GM21723 (cell line): ENCODE measurements at regions not wholly inside any gene's neighbourhood (a gene's known extent, or its start where the extent isn't known, plus 50 kb on each side); places are given as distances from the start of the nearest gene placed in this dataset.
"Not testable (repeated sequence)": the region's sequence is repeated elsewhere in the genome, so short reads cannot be mapped to it uniquely, and the experiment has no call there.

Experiments
- ATAC-seq: cut with Tn5 transposase; IDR thresholded peaks from one replicate; pipeline ENCODE4 v1.9.1; 2021; ENCODE audit warnings: mild to moderate bottlenecking, moderate library complexity; ENCODE audit not compliant: unreplicated experiment

GRCh38 chr4:124070688-124071484, 641.6 kb downstream of the ANKRD50 start:
- no peak for ATAC-seq

DNA sequence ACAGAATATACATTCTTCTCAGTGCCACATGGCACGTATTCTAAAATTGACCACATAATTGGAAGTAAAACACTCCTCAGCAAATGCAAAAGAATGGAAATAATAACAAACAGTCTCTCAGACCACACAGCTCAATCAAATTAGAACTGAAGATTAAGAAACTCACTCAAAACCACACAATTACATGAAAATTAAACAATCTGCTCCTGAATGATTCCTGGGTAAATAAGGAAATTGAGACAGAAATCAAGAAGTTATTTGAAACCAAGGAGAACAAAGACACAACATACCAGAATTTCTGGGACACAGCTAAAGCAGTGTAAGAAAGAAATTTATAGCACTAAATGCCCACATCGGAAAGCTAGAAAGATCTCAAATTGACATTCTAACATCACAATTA, 637.3 kb downstream of the ANKRD50 start:
- ATAC-seq, result not testable (repeated sequence)

DNA sequence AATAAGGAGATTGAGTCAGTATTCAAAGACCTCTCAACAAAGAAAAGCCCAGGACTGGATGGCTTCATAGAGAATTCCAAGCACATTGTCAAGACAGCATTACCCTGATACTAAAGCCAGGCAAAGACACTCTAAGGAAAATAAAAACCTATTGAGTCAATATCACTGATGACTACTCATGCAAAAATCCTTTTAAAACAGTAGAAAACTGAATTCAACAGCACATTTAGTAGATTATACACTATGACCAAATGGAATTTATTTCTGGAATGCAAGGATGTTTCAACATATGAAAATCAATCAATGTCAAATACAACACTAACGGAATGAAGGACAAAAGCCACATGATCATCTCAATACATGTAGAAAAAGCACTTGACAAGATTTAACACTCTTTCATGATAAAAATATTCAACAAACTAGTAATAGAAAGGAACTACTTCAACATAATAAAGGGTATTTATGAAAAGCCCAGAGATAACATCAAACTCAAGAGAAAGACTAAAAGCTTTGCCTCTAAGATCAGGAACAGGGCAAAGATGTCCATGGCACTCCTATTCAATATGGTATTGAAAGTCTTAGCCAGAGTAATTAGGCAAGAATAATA, 633.3 kb downstream of the ANKRD50 start:
- no peak for ATAC-seq

- ATAC-seq, result no peak
Observed at GRCh38 chr4:124083711-124084110, 628.8 kb downstream of the ANKRD50 start.

DNA sequence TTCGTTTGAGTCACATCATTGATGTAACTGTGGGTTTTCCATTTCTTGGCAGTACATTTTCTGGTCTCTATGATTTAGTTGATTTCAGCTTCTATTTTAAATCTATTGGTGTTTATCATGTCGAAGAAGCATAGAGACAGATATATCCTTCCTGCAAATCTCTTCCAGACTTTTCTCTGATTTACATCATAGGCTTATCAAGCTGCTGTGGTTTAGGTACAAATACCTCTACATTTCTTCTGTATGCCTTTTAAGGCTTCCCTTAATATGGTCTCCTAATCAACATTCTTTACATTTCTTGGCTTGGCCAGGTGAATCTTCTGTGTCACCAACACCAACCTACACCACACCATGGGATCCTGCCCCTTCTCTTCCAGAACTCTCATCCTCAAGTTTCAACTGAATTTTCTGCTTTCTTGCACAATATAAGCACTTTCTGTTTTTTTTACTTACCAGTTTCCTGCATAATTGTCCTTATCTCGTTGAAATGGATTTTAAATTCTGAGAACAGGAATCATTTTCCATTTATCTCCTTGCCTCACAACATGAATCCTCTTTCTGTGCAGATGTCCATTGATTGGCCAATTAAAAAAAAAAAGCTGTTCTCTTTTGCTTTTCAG, 626.9 kb downstream of the ANKRD50 start:
- no peak for ATAC-seq

DNA sequence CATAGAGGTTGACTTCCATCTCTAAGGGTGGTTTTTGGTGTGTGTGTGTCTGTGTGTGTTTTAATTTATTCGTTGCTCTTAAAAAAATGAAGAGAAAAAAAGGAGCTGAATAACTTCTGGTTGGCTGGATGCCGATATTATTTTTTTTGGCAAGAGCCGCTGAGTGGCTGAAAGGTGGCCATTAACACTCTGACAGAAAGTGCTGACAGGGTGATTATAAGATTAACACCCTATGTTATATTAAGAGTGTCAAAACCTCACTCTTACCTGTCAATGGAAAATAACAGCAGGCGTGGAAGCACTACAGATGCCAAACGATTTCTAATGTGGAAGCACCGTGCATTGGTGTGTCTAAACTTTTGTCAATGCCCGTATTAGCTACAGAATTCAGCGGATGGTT, 622.5 kb downstream of the ANKRD50 start:
- no peak for ATAC-seq

DNA sequence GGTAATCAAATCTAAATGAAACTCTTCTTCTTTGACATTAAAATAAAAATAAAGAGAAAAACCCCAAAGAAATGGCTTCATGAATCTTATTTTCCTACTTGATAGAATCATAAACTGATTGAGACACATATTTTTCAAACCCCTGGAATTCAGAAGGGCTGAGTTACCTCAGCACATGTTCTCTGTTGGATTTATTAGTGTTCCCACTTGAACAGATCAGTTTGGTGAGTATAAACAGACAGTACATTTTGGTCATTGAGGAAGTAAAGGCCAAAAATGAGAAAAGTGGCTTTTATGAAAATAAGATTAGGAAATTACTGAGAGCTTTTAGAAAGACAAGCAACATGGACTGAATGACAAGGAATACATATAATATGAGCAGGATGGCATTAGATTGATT, 620.4 kb downstream of the ANKRD50 start:
- ATAC-seq, result no peak

GRCh38 chr4:124092541-124092984, 620.0 kb downstream of the ANKRD50 start:
- ATAC-seq, result no peak

- no peak for ATAC-seq
Observed at GRCh38 chr4:124095621-124096020, 616.9 kb downstream of the ANKRD50 start.

DNA sequence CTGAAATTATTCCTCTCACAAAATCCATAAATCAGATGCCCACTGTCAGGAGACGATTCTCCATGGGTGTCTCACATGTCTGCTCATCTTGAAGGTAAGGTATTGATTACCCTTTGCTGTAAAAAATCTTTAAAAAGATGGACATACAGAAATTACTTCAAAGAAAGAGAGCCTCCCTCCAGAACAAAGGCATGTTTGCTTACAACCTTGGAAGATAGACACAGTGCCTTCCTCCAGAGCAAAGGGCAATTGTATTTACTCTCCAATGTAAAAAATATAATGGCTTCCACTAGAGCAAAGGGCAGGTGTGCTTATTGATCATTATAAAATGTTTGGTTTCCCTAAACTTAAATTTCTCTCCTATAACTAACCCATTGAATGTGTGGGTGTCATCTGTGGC, 616.2 kb downstream of the ANKRD50 start:
- ATAC-seq, result no peak

DNA sequence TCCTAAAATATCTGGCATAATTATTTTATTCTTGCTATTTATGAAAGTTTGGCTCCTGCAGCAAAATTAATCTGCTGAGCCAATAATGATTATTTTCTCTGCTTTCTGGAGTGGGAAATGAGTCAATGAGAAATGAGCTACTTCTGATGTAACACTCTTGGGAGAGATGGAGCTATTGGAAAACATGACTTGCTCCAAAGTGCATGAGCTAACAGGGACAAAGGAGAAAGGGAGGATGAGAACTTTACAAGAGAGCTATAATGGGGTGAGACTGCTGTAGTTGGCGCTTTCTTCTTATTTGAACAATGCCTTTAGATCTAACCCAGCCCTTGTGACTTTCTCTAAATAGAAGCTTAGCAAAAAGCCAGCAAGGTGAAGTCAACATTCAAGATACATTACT, 615.1 kb downstream of the ANKRD50 start:
- ATAC-seq, result no peak

- ATAC-seq, result no peak
Observed at GRCh38 chr4:124104101-124104500, 608.4 kb downstream of the ANKRD50 start.

- ATAC-seq, result no peak
Observed at GRCh38 chr4:124104628-124105027, 607.9 kb downstream of the ANKRD50 start.

DNA sequence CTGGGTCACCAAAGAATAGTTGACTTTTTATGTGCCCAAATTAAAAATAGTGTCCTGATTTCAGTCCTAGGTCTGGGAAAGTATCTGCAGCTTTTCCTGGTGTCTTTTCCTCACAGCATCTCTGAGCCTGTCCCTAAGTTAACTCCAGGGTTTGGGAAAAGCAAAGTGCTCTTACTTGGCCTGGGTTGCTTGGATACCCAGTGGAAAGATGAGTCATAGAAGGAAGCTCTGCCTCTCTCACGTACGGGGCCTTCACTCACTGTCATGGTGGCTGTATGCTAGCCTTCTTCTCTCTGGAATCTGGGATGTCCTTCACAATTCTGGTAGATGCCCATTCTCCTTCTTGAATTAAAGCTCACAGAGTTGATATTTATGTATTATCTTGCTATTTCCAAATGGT, 607.3 kb downstream of the ANKRD50 start:
- no peak for ATAC-seq

GRCh38 chr4:124111411-124111810, 601.1 kb downstream of the ANKRD50 start:
- ATAC-seq, result no peak

DNA sequence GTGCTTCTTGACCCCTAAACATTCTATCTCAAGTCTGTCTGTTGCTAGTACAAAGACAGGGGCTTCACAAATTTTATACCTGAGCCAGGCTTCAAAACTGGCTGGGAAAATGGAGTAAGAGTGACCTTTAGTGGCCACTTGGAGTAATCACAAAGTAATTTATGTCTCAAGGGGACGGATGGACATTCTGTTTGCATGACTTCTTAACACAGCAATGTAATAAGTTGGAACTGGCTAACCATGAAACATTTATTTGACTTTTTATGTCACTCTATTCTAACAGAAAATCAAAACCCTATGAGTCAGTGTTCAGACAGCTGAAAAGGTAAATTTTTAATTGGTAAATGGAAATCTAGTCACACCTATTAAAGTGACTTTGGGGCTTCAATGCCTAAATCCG, 600.6 kb downstream of the ANKRD50 start:
- ATAC-seq, result peak; percentile 72

GRCh38 chr4:124118061-124118460, 594.5 kb downstream of the ANKRD50 start:
- ATAC-seq, result no peak

GRCh38 chr4:124121461-124121971, 591.0 kb downstream of the ANKRD50 start:
- no peak for ATAC-seq

DNA sequence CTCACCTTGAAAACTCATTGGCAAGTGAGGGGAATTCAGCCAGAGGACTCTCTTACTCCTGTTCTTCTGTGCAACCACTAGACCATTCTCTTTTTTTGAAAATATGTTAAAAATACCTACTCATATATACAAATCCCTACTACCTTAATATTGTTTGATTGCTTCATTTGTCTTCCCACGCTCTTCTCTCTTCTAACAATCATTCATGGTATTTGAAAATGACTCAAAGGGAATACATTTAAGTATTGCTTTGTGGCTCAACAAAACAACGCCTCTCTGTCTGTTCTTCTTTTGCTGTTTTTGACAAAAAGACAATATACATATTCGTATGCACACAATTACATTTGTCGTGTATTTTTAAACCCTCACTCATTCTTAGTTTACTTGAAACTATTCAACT, 589.4 kb downstream of the ANKRD50 start:
- ATAC-seq, result no peak

DNA sequence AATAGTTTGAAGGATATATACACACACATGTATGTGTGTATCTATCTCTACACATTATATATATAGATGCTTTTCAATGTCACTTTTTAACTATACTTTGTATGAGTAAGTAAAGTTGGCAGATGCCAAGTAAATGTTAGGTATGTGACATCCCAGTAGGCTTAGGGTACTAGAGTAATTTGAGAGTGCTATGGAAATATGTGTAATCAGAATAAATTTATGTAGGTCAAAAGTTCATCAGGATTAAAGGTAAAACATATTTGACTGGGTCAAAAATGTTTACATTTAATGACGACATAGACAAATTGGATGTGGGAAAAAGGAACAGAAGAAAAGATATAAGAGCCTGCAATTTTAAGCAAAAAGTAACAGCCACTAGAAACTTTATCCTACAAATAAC, 588.8 kb downstream of the ANKRD50 start:
- no peak for ATAC-seq

- not testable (repeated sequence) for ATAC-seq
Observed at GRCh38 chr4:124131324-124131723, 581.2 kb downstream of the ANKRD50 start.

DNA sequence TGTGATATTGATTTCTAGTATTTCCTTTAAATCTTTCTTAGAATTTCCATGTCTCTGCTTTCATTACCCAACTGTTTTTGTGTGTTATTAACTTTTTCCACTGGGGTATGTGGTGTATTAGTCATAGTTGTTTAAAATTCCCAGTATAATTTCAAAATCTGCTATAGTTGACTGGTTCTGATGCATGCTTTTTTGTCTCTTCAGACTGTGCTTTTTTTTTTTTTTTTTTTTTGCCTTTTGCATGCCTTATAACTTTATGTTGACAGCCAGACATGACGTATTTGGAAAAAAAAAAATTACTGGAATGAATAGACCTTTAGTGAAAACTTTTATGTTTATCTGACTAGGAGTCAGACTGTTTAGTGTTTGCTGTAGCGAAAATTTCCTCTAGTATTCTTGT, 580.4 kb downstream of the ANKRD50 start:
- ATAC-seq, result no peak
